Right cardiac atrium (tissue), 5 donors: ENCODE measurements at regions not wholly inside any gene's neighbourhood (a gene's known extent, or its start where the extent isn't known, plus 50 kb on each side); places are given as distances from the start of the nearest gene placed in this dataset.
A peak's percentile ranks its signal among the peaks of the same experiment; 100 is the strongest.

Source experiments
- ATAC-seq, 2 donors: fragments of 200-7000 bp; cut with Tn5 transposase; one replicate each; pipeline versions ENCODE4 v1.8.0 to v1.9.1; 2020; ENCODE audit warnings: moderate library complexity in 2 of 2, mild to moderate bottlenecking in 1 of 2
- DNase-seq, 3 donors: peaks; one replicate each; pipeline ENCODE4 v3.0.0-alpha.2; 2020
- H3K27ac ChIP-seq: one replicate; pipeline ENCODE4 v1.5.1; 2013; ENCODE audit warnings: mild to moderate bottlenecking, low read length, control low read depth, moderate library complexity
- H3K27me3 ChIP-seq: one replicate; pipeline ENCODE4 v1.6.1; 2013; ENCODE audit not compliant: control insufficient read depth, insufficient read depth
- H3K4me1 ChIP-seq: one replicate; pipeline ENCODE4 v1.6.1; 2013; ENCODE audit warnings: low read length; ENCODE audit not compliant: control insufficient read depth, insufficient read depth
- H3K4me3 ChIP-seq: one replicate; pipeline ENCODE4 v1.5.1; 2013; ENCODE audit warnings: low read length, control low read depth
- H3K9me3 ChIP-seq: one replicate; pipeline ENCODE4 v1.6.1; 2013; ENCODE audit warnings: low read length; ENCODE audit not compliant: control insufficient read depth
- WGBS: extraction: QIAGEN DNeasy Blood & Tissue Kit; methylation state at CpG from one replicate; pipeline ENCODE4 v1.1.7; 2013; 5-methylcytosine and 5-hydroxymethylcytosine counted together
- intact Hi-C, 4 donors: fragments of 100-400 bp; cut with DNase I; formaldehyde crosslinking; loops; one replicate each; pipeline versions ENCODE4 v1.11.0 to v1.14.0; 2022 to 2023
- donor health status: healthy with polysubstance abuse.
- donor health status: DM: no; HTN: yes; CAD: no.
- donor health status: DM: no; HTN: no; CAD: no.
- donor health status: DM: no; HTN: yes; CAD: no; lungs with severe emphysema.
- donor health status: DM: yes; HTN: yes; CAD: no.

GRCh38 chr11:92545906-92546471 is 321.4 kb downstream of the FAT3 start:
- Histone ChIP-seq H3K27ac (no peak overlapping the region), H3K4me1 (no peaks in the 10 kb centered on the region), H3K9me3 (no peaks in the 10 kb centered on the region), H3K27me3 (no peaks in the 10 kb centered on the region), H3K4me3 (no peak overlapping the region)
- DNase-seq: no peak
- intact Hi-C loops: no loop called here
- WGBS: 50% methylated on average over 6 of the region's 6 CpGs
- no peak for ATAC-seq

GRCh38 chr11:92546603-92547002 is 322.0 kb downstream of the FAT3 start:
- no peak overlapping the region for H3K27ac ChIP-seq

GRCh38 chr11:92550411-92550810 is 325.8 kb downstream of the FAT3 start:
- H3K9me3 ChIP-seq: no peaks in the 10 kb centered on the region
- H3K27ac ChIP-seq: no peak overlapping the region
- H3K27me3 ChIP-seq: no peaks in the 10 kb centered on the region
- no peaks in the 10 kb centered on the region for H3K4me1 ChIP-seq
- intact Hi-C loops: no loop called here
- no peak for DNase-seq
- ATAC-seq: peak in 1 of 2 donors; percentile 24
- H3K4me3 ChIP-seq: no peak overlapping the region

More at GRCh38 chr11:92546603-92547002, 322.0 kb downstream of the FAT3 start:
- 78% methylated on average over 5 of the region's 5 CpGs for WGBS
- ATAC-seq: no peak
- DNase-seq: no peak
- no peaks in the 10 kb centered on the region for H3K9me3 ChIP-seq
- no peaks in the 10 kb centered on the region for H3K4me1 ChIP-seq
- H3K27me3 ChIP-seq: no peaks in the 10 kb centered on the region
- intact Hi-C loops: no loop called here
- H3K4me3 ChIP-seq: no peak overlapping the region

- no peak for ATAC-seq
- WGBS: 97% methylated on average over 2 of the region's 2 CpGs
Measured at GRCh38 chr11:92550871-92551270, 326.3 kb downstream of the FAT3 start.

GRCh38 chr11:92552942-92553341 is 328.3 kb downstream of the FAT3 start:
- no peak for ATAC-seq
- intact Hi-C loops: no loop called here
- no peak for DNase-seq
- H3K9me3 ChIP-seq: no peaks in the 10 kb centered on the region
- H3K27me3 ChIP-seq: no peaks in the 10 kb centered on the region
- WGBS: 60% methylated on average over 2 of the region's 2 CpGs
- H3K4me3 ChIP-seq: no peak overlapping the region
- H3K4me1 ChIP-seq: no peaks in the 10 kb centered on the region
- no peak overlapping the region for H3K27ac ChIP-seq

More at GRCh38 chr11:92550871-92551270, 326.3 kb downstream of the FAT3 start:
- Histone ChIP-seq H3K27ac (no peak overlapping the region), H3K9me3 (no peaks in the 10 kb centered on the region), H3K4me3 (no peak overlapping the region), H3K4me1 (no peaks in the 10 kb centered on the region), H3K27me3 (no peaks in the 10 kb centered on the region)
- no peak for DNase-seq
- intact Hi-C loops: no loop called here

GRCh38 chr11:92554688-92555087 is 330.1 kb downstream of the FAT3 start:
- DNase-seq: no peak
- H3K4me3 ChIP-seq: no peak overlapping the region
- no peak overlapping the region for H3K27ac ChIP-seq
- intact Hi-C loops: no loop called here
- no peaks in the 10 kb centered on the region for H3K4me1 ChIP-seq
- no peaks in the 10 kb centered on the region for H3K27me3 ChIP-seq
- WGBS: 89% methylated on average over 7 of the region's 7 CpGs
- no peaks in the 10 kb centered on the region for H3K9me3 ChIP-seq
- ATAC-seq: no peak

- Histone ChIP-seq H3K4me3 (no peak overlapping the region), H3K9me3 (no peaks in the 10 kb centered on the region), H3K4me1 (no peaks in the 10 kb centered on the region), H3K27me3 (no peaks in the 10 kb centered on the region), H3K27ac (no peak overlapping the region)
- DNase-seq (no peak), ATAC-seq (no peak)
- 56% methylated on average over 4 of the region's 4 CpGs for WGBS
- intact Hi-C loops: no loop called here
Measured at GRCh38 chr11:92556431-92556830, 331.8 kb downstream of the FAT3 start.

GRCh38 chr11:92557879-92558278 is 333.3 kb downstream of the FAT3 start:
- H3K4me3 ChIP-seq: no peak overlapping the region
- H3K27me3 ChIP-seq: no peaks in the 10 kb centered on the region
- 69% methylated on average over 1 of the region's 1 CpG for WGBS
- H3K27ac ChIP-seq: no peak overlapping the region
- intact Hi-C loops: no loop called here
- no peaks in the 10 kb centered on the region for H3K4me1 ChIP-seq
- DNase-seq (no peak), ATAC-seq (no peak)
- no peaks in the 10 kb centered on the region for H3K9me3 ChIP-seq

GRCh38 chr11:92558323-92558722 is 333.7 kb downstream of the FAT3 start:
- no peaks in the 10 kb centered on the region for H3K9me3 ChIP-seq
- no peak overlapping the region for H3K4me3 ChIP-seq
- no peaks in the 10 kb centered on the region for H3K4me1 ChIP-seq
- H3K27me3 ChIP-seq: no peaks in the 10 kb centered on the region
- DNase-seq: no peak
- 26% methylated on average over 3 of the region's 3 CpGs for WGBS
- no peak for ATAC-seq
- no peak overlapping the region for H3K27ac ChIP-seq
- intact Hi-C loops: no loop called here

- ATAC-seq: no peak
- no peak for DNase-seq
- H3K27me3 ChIP-seq: no peaks in the 10 kb centered on the region
- no peak overlapping the region for H3K4me3 ChIP-seq
- no peak overlapping the region for H3K27ac ChIP-seq
- 83% methylated on average over 1 of the region's 1 CpG for WGBS
- H3K4me1 ChIP-seq: no peaks in the 10 kb centered on the region
- no peaks in the 10 kb centered on the region for H3K9me3 ChIP-seq
- intact Hi-C loops: no loop called here
Measured at GRCh38 chr11:92569726-92570125, 345.1 kb downstream of the FAT3 start.

GRCh38 chr11:92572559-92572958 is 347.9 kb downstream of the FAT3 start:
- 91% methylated on average over 1 of the region's 1 CpG for WGBS
- Histone ChIP-seq H3K4me3 (no peak overlapping the region), H3K27me3 (no peaks in the 10 kb centered on the region), H3K9me3 (no peaks in the 10 kb centered on the region), H3K4me1 (no peaks in the 10 kb centered on the region), H3K27ac (no peak overlapping the region)
- ATAC-seq (no peak), DNase-seq (no peak)
- intact Hi-C loops: no loop called here

- WGBS: 66% methylated on average over 3 of the region's 3 CpGs
- Histone ChIP-seq H3K27me3 (no peaks in the 10 kb centered on the region), H3K27ac (no peak overlapping the region), H3K4me3 (no peak overlapping the region), H3K9me3 (no peaks in the 10 kb centered on the region), H3K4me1 (no peaks in the 10 kb centered on the region)
- ATAC-seq: no peak
- intact Hi-C loops: no loop called here
- DNase-seq: no peak
Measured at GRCh38 chr11:92576315-92576714, 351.7 kb downstream of the FAT3 start.
